Epithelial cell of esophagus (primary cell): ENCODE measurements at regions not wholly inside any gene's neighbourhood (a gene's known extent, or its start where the extent isn't known, plus 50 kb on each side); places are given as distances from the start of the nearest gene placed in this dataset.

ENCODE experiments used
- DNase-seq: peaks from one replicate; pipeline ENCODE4 v3.0.0; 2010; ENCODE audit warnings: low read depth
- H3K4me3 ChIP-seq: 2 replicates; pipeline ENCODE4 v1.5.1; 2011; ENCODE audit warnings: mild to moderate bottlenecking, low read length, control low read depth
- TF ChIP-seq, protein P1 (sequence below): IDR thresholded peaks from 2 replicates; pipeline ENCODE4 v1.5.1; 2011; ENCODE audit warnings: low read depth, mild to moderate bottlenecking, low read length, control low read depth, inconsistent platforms; ENCODE audit not compliant: insufficient read depth; ENCODE audit errors: missing control alignments

DNA sequence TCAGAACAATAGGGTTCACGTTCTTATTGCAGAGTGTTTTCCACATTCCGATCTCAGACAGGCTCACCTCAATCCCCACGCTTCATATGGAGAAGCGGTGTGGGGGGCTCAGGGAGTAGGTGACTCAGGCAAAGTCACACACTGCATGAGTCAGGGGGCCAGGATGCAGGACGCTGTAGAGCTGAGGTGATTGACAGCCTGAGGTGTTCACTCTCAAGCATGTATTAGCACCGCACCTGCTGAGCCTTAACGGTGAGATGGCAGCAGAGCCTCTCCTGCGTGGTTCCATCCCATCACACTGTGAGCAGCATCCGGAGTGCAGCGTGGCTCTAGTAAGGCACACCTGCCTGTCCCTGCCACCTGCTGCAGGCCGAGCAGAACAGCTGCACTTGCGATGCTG lies 194.0 kb downstream of the IRX2 start:
- H3K4me3 ChIP-seq = no peak overlapping the region
- no peak for DNase-seq
- TF ChIP-seq, protein P1, sequence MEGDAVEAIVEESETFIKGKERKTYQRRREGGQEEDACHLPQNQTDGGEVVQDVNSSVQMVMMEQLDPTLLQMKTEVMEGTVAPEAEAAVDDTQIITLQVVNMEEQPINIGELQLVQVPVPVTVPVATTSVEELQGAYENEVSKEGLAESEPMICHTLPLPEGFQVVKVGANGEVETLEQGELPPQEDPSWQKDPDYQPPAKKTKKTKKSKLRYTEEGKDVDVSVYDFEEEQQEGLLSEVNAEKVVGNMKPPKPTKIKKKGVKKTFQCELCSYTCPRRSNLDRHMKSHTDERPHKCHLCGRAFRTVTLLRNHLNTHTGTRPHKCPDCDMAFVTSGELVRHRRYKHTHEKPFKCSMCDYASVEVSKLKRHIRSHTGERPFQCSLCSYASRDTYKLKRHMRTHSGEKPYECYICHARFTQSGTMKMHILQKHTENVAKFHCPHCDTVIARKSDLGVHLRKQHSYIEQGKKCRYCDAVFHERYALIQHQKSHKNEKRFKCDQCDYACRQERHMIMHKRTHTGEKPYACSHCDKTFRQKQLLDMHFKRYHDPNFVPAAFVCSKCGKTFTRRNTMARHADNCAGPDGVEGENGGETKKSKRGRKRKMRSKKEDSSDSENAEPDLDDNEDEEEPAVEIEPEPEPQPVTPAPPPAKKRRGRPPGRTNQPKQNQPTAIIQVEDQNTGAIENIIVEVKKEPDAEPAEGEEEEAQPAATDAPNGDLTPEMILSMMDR = no peak

DNA sequence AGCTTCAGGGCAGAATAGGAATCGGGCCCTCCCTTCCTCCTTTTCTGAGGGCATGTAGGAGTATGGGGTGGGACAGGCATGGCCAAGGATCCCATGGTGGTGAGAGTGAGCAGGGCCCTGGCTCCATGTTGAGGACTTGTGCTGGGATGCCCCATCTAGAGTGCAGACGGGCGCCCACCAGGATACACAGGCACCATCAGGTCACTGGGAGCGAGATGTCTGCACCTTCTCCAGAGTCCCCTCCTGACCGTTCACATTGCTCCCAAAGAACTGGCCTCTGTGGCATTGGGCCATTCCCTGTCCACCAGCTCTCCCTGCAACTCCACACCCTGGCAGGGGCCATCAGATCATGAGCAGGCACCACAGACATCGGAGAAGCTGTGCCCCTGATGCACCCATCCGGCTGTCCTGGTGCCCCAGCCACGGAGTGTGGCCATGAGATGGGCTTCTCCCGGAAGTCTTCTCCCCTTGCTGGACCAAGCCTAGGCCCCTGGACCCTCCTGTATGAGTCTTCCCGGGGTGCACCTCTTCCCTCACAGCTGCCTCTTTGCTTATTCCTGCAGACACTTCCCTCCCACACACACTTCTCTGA lies 195.0 kb downstream of the IRX2 start:
- TF ChIP-seq, protein P1 = no peak
- DNase-seq = no peak
- H3K4me3 ChIP-seq = no peak overlapping the region

DNA sequence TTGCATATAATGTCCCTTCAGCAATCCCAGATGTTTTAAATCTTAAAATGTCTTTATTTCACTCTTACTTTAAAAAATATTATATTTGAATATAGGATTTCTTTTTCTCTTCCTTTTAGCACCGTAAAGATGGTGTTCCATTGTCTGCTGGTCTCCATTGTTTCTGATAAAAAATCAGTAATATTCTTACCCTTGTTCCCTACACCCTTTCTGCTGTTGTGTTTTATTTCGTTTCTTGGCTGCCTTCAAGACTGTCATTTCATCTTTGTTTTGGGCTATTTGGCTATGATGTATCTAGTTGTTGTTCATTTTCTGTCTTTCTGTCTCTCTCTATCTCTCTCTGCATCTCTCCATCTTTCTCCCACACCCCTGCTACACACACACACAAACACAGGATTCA lies 197.9 kb downstream of the IRX2 start:
- H3K4me3 ChIP-seq = no peak overlapping the region
- TF ChIP-seq, protein P1 = no peak
- no peak for DNase-seq

DNA sequence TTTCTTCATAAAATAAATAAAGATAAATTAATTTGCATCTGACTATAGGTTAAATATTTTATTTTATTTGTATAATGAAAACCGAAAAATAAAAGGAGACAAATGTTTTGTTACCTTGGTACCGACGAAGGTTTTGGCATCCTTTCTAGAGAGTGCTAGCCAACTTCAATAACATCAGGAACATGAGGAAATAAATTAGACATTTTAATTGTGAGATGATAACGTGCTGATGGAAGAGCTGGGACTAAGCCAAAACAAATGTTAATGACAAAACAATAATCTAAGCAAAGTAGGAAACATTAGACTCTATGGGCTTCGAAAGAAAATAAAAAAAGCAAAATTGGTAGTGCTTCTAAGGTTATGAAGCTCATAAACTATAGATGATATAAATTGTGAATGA lies 201.0 kb downstream of the IRX2 start:
- no peak for DNase-seq
- TF ChIP-seq, protein P1 = no peak
- H3K4me3 ChIP-seq = no peak overlapping the region

DNA sequence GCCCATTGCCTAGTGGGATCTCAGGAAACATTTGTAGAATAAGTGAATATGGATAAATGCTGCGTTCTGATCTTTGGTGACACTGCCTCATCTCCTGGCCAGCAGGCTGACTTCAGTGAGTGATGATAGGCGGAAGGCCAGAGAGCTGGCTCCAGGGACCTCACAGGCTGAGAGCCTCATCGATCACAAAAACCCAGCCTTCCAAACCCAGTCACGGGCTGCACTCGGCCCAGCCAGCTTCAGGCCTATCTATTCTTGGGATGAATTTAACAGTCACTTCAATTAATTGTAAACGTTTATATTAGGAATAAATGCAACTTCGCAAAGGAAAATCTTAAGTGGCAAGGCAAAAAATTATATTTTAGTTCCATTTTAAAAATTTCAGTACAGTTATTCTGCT lies 201.6 kb downstream of the IRX2 start:
- DNase-seq = no peak
- TF ChIP-seq, protein P1 = no peak
- H3K4me3 ChIP-seq = no peak overlapping the region

DNA sequence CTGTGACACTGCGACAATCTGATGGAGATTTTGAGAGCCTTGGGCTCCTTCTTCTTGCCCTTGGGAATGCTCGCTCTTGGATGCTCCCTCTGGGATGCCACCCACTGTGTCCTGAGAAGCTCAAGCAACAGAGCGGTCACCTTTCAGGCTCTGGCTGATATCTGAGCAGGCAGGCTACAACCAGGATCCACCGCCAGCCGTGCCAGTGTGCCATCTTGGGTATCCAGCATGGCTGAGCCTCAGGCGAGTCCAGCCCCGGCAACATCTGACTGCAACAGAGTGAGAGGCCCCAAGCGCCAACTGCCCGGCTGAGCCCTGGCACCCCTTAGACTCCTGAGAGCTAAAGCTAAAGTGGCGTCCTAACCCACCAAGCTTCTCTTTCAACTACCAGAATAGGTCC lies 202.1 kb downstream of the IRX2 start:
- TF ChIP-seq, protein P1 = no peak
- no peak for DNase-seq
- H3K4me3 ChIP-seq = no peak overlapping the region

DNA sequence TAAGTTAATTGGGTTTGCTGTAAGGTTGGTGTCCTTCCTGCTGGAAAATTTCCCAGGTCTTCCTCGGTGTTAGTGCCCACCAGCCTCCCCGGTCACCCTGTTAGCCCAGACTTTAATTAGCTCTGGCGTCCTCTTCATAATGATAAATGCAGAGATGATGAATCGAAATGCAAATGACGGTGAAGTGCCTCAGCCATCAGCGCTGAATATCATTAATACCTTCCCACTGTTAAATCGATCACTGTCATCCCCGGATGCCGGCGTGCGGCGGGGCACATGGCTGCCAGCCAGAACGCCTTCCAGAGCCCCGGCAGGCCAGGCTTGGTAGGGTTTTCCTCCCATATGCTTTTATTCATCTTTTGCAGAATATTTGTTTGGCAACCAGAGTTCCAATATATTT lies 204.5 kb downstream of the IRX2 start:
- no peak overlapping the region for H3K4me3 ChIP-seq
- no peak for DNase-seq
- TF ChIP-seq, protein P1 = no peak
